Testis (tissue), 2 donors: ENCODE measurements at regions not wholly inside any gene's neighbourhood (a gene's known extent, or its start where the extent isn't known, plus 50 kb on each side); places are given as distances from the start of the nearest gene placed in this dataset.

Experiments used
- POLR2A ChIP-seq: fragments of 450-650 bp; IDR thresholded peaks from one replicate; pipeline ENCODE4 v1.6.1; 2017; ENCODE audit warnings: antibody characterized with exemption, mild to moderate bottlenecking, moderate library complexity
- TF ChIP-seq, protein P1 (sequence below), 3 experiments: fragments of 450-650 bp in 2 of 3; fragments of 200-600 bp in 1 of 3; sonication (generic) in 1 of 3; IDR thresholded peaks; one replicate each; pipeline ENCODE4 v1.5.1; 2016 to 2019; ENCODE audit warnings: antibody characterized with exemption in 3 of 3, mild to moderate bottlenecking in 2 of 3, moderate library complexity in 1 of 3

DNA sequence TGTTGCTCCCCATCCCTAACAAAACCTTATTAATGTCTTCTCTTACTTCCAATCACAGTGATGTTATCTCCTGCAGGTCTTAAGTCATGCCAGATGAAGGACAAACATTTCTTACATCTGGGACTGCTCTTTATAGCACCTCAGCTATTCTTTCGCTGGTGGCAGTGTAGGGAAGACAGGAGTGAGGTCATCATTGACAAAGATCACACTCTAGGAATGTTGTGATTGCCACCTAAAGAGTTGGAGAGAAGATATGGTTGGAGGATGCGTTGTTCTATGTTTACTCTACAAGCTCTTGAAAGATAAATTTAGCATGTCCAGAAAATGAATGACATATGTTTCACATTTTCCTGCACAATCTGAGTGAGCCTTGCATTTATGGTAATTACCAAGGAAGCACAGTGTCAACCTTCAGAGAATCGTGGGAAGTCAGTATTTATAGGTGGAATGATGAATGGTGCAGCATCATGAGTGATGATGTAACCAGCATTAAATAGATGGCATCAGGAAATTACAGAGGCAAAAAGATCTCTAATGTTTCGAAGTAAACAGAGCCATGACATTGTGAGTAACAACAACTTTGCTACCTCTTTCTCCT lies 188.1 kb upstream of the STEAP1 start:
- TF ChIP-seq, protein P1, sequence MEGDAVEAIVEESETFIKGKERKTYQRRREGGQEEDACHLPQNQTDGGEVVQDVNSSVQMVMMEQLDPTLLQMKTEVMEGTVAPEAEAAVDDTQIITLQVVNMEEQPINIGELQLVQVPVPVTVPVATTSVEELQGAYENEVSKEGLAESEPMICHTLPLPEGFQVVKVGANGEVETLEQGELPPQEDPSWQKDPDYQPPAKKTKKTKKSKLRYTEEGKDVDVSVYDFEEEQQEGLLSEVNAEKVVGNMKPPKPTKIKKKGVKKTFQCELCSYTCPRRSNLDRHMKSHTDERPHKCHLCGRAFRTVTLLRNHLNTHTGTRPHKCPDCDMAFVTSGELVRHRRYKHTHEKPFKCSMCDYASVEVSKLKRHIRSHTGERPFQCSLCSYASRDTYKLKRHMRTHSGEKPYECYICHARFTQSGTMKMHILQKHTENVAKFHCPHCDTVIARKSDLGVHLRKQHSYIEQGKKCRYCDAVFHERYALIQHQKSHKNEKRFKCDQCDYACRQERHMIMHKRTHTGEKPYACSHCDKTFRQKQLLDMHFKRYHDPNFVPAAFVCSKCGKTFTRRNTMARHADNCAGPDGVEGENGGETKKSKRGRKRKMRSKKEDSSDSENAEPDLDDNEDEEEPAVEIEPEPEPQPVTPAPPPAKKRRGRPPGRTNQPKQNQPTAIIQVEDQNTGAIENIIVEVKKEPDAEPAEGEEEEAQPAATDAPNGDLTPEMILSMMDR (IDR thresholded peaks at IDR 0.05) = no peak
- no peak for TF ChIP-seq POLR2A
